ENCODE measurements at regions not wholly inside any gene's neighbourhood (a gene's known extent, or its start where the extent isn't known, plus 50 kb on each side); places are given as distances from the start of the nearest gene placed in this dataset.
"Not testable (repeated sequence)": the region's sequence is repeated elsewhere in the genome, so short reads cannot be mapped to it uniquely, and the experiment has no call there.

- DNase-seq (ENCODE audit: low spot score) = no peak
Measured at GRCh38 chr13:87087741-87088140, 583.4 kb upstream of the SLITRK5 start.

- DNase-seq (ENCODE audit: low spot score) = no peak
Measured at GRCh38 chr13:87089391-87089790, 581.8 kb upstream of the SLITRK5 start.

GRCh38 chr13:87093399-87093798 lies 577.8 kb upstream of the SLITRK5 start:
- no peak for DNase-seq (ENCODE audit: low spot score)

GRCh38 chr13:87094646-87095045 lies 576.5 kb upstream of the SLITRK5 start:
- DNase-seq (ENCODE audit: low spot score) = no peak

GRCh38 chr13:87100431-87100830 lies 570.7 kb upstream of the SLITRK5 start:
- DNase-seq (ENCODE audit: low spot score) = no peak

- no peak for DNase-seq (ENCODE audit: low spot score)
Measured at GRCh38 chr13:87107651-87108050, 563.5 kb upstream of the SLITRK5 start.

- DNase-seq (ENCODE audit: low spot score) = no peak
Measured at GRCh38 chr13:87120476-87120875, 550.7 kb upstream of the SLITRK5 start.

GRCh38 chr13:87122551-87122950 lies 548.6 kb upstream of the SLITRK5 start:
- DNase-seq (ENCODE audit: low spot score) = no peak

GRCh38 chr13:87123987-87124784 lies 547.0 kb upstream of the SLITRK5 start:
- DNase-seq (ENCODE audit: low spot score) = no peak

- no peak for DNase-seq (ENCODE audit: low spot score)
Measured at GRCh38 chr13:87124785-87125074, 546.4 kb upstream of the SLITRK5 start.

GRCh38 chr13:87128036-87128435 lies 543.1 kb upstream of the SLITRK5 start:
- no peak for DNase-seq (ENCODE audit: low spot score)

GRCh38 chr13:87128491-87128890 lies 542.7 kb upstream of the SLITRK5 start:
- DNase-seq (ENCODE audit: low spot score) = no peak

- DNase-seq (ENCODE audit: low spot score) = no peak
Measured at GRCh38 chr13:87129602-87130300, 541.4 kb upstream of the SLITRK5 start.

- no peak for DNase-seq (ENCODE audit: low spot score)
Measured at GRCh38 chr13:87130423-87130822, 540.7 kb upstream of the SLITRK5 start.

- no peak for DNase-seq (ENCODE audit: low spot score)
Measured at GRCh38 chr13:87131611-87132010, 539.6 kb upstream of the SLITRK5 start.

GRCh38 chr13:87138866-87139265 lies 532.3 kb upstream of the SLITRK5 start:
- no peak for DNase-seq (ENCODE audit: low spot score)

- DNase-seq (ENCODE audit: low spot score) = no peak
Measured at GRCh38 chr13:87147076-87147475, 524.1 kb upstream of the SLITRK5 start.

GRCh38 chr13:87153371-87153770 lies 517.8 kb upstream of the SLITRK5 start:
- DNase-seq (ENCODE audit: low spot score) = no peak

GRCh38 chr13:87166348-87166747 lies 504.8 kb upstream of the SLITRK5 start:
- DNase-seq (ENCODE audit: low spot score) = peak; percentile 43

GRCh38 chr13:87168390-87168789 lies 502.8 kb upstream of the SLITRK5 start:
- no peak for DNase-seq (ENCODE audit: low spot score)

GRCh38 chr13:87169337-87169736 lies 501.8 kb upstream of the SLITRK5 start:
- no peak for DNase-seq (ENCODE audit: low spot score)

GRCh38 chr13:87172166-87172835 lies 498.9 kb upstream of the SLITRK5 start:
- no peak for DNase-seq (ENCODE audit: low spot score)

GRCh38 chr13:87185138-87185537 lies 486.0 kb upstream of the SLITRK5 start:
- DNase-seq (ENCODE audit: low spot score) = not testable (repeated sequence)

Measured in SK-N-DZ (cell line).